ENCODE measurements at regions not wholly inside any gene's neighbourhood (a gene's known extent, or its start where the extent isn't known, plus 50 kb on each side); places are given as distances from the start of the nearest gene placed in this dataset.

DNA sequence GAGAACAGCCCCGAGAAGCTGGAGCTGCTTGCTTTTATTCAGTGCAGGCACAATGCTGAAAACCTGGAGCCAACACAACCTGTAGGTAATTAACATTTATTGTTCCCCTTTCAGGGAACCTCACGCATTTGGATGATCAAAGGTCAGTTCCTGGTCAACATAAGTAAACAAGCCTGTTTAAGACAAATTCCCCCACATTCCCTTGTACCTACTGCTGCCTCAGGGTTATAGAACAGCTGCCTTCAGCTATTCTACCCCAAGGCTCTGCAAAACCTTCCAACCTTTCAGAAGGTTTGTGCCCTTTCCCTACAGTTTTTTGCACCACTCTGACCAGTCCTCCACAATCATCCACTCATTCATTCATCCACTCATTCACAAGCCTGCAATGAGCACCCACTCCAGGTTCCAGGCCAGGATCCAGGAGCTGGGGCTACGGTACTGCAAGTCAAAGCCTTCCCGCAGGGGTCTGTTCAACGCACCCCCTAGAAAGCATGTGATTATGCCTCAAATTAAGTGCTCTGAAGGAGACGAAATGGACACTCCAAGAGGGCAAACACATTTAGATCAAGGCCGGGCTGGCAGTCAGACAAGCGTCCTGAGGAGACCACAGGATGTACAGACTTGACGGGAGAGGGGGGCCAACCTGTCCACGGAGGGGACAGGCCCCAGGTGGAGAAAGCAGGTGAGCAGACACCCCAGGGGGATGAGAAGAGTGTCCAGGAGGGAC lies 683.9 kb downstream of the MATN1 start:
- CTCF ChIA-PET: no interaction called here
- RAD21 ChIA-PET (ENCODE audit: low non-redundant PET in 1 of 2, low total read pairs in 2 of 2, uncharacterized antibody in 2 of 2, unreplicated experiment in 2 of 2): no interaction called here
- no peak overlapping the region for H2AFZ ChIP-seq (ENCODE audit: low read depth, low read length, poor library complexity, severe bottlenecking)
- H3K4me1 ChIP-seq (ENCODE audit: control insufficient read depth in 1 of 2, insufficient read depth in 2 of 2, low read length in 2 of 2): no peaks in the 10 kb centered on the region
- no peak overlapping the region for H3K9ac ChIP-seq (ENCODE audit: low read length)
- no peaks in the 10 kb centered on the region for H3K36me3 ChIP-seq (ENCODE audit: control insufficient read depth in 1 of 2, insufficient read depth in 2 of 2, low read length in 2 of 2)
- ATAC-seq (no peak), DNase-seq (ENCODE audit: low read depth, low spot score) (no peak)
- POLR2A ChIA-PET: no interaction called here
- no peaks in the 10 kb centered on the region for H3K27me3 ChIP-seq (ENCODE audit: insufficient read depth, low read length)
- H3K4me2 ChIP-seq (ENCODE audit: low read length): no peak overlapping the region
- no peak for TF ChIP-seq TCF7L2 (IDR thresholded peaks at IDR 0.05; ENCODE audit: borderline replicate concordance, extremely low read depth, insufficient read depth, insufficient read length)
- TF ChIP-seq, protein P1, sequence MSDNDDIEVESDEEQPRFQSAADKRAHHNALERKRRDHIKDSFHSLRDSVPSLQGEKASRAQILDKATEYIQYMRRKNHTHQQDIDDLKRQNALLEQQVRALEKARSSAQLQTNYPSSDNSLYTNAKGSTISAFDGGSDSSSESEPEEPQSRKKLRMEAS (IDR thresholded peaks at IDR 0.05): no peak
- no peak for TF ChIP-seq RAD21 (IDR thresholded peaks at IDR 0.05; ENCODE audit: low read depth)
- no peak for TF ChIP-seq SP1 (IDR thresholded peaks at IDR 0.05; ENCODE audit: low read depth)
- no peak for TF ChIP-seq JUND (IDR thresholded peaks at IDR 0.05)
- TF ChIP-seq REST (IDR thresholded peaks at IDR 0.05; ENCODE audit: low read depth): no peak
- H4K20me1 ChIP-seq (ENCODE audit: insufficient read depth): no peaks in the 10 kb centered on the region
- H3K79me2 ChIP-seq (ENCODE audit: insufficient read depth, low read length): no peaks in the 10 kb centered on the region
- no peaks in the 10 kb centered on the region for H3K9me3 ChIP-seq (ENCODE audit: control insufficient read depth in 1 of 2, insufficient read depth in 1 of 2, low read depth in 1 of 2, low read length in 2 of 2)
- intact Hi-C loops (cut with micrococcal nuclease): no loop called here
- no peak overlapping the region for H3K4me3 ChIP-seq (replicated peaks in 1 of 2; ENCODE audit: low read depth in 1 of 2, low read length in 2 of 2)
- no peaks in the 10 kb centered on the region for H3K9me2 ChIP-seq (ENCODE audit: insufficient read depth)
- no TSS peak for BruUV-seq (replicated peaks)
- no peak overlapping the region for H3K27ac ChIP-seq (ENCODE audit: low read depth, low read length)

Data from HCT116 (cell line).